ELR (cell line): ENCODE measurements at regions not wholly inside any gene's neighbourhood (a gene's known extent, or its start where the extent isn't known, plus 50 kb on each side); places are given as distances from the start of the nearest gene placed in this dataset.
A peak's percentile ranks its signal among the peaks of the same experiment; 100 is the strongest.

Source experiments
- DNase-seq: peaks from one replicate; pipeline ENCODE4 v3.0.0-alpha.2; 2015; ENCODE audit warnings: low read depth

DNA sequence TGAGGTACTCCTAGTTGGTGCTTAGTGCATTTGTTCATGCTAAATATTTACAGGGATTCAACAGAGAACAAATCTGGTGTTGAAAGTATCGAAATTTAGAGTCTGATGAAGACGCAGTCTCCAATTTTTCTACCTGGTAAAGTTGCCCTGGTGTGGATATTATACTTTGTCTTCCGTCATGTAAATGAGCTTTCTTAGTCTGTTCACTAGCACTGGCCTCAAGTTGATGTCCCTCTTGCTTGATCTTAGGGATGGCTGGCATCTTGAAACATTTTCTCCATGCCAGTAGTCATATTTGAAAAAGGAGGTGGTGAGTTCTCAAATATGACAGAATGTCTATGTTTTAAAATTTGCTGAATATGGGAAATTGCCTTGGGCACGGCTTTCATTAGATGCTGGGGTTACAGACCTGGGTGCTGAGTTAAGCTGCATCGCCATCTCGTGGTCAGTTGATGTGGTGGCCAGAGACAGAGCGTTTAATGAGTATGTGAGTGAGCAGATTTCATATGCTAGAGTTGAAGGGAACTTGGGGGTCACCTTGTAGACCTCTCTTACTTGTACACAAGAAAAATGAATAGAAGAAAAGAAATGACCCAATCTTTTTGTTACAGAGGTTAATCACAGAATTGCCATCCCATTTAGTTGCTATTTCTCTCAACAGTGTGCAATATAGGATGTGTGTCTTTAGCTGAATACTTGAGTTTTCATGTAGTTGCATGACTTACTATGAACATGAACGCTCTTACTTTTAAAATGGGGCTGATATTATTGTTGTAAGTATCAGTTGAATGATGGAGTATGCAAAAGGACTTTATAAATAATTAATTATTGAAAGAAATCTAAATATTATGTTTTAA, 172.8 kb upstream of the DCN start:
- peak; percentile 74 for DNase-seq

DNA sequence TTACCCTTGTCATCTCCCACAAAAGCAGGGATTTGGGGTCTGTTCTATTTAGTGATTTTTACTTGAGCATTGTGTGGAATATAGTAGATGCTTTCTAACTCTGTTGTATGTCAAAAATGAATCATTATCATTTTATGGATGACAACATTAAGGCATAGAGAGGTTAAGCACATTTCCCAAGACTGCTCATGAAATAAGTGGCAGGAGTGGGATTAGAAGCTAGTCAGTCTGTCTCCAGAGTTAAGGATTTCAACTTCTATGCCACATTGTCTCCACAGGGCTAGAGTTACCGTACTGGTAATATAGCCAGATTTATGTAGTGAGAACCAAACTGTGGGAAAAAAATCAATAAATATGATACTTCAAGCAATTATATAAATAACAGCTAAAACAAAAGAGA, 170.6 kb upstream of the DCN start:
- DNase-seq: no peak

DNA sequence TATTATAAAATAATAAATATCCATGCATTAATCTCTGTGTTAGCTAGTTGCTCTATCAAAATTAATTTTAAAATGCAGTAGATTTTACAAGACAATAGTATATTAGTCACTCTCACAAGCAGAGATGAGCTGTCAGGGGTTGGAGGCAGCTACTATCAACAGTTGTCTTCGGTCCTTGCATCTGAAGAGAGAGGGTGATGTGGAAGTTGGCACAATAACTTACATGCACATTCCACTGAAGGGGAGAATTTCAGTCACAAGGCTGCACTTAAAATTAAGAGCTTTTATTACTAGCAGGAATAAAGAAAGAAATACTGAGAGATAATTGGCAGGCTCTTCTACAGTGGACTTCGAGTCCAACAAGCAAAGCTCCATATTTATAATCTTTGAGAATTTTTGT, 166.9 kb upstream of the DCN start:
- no peak for DNase-seq

DNA sequence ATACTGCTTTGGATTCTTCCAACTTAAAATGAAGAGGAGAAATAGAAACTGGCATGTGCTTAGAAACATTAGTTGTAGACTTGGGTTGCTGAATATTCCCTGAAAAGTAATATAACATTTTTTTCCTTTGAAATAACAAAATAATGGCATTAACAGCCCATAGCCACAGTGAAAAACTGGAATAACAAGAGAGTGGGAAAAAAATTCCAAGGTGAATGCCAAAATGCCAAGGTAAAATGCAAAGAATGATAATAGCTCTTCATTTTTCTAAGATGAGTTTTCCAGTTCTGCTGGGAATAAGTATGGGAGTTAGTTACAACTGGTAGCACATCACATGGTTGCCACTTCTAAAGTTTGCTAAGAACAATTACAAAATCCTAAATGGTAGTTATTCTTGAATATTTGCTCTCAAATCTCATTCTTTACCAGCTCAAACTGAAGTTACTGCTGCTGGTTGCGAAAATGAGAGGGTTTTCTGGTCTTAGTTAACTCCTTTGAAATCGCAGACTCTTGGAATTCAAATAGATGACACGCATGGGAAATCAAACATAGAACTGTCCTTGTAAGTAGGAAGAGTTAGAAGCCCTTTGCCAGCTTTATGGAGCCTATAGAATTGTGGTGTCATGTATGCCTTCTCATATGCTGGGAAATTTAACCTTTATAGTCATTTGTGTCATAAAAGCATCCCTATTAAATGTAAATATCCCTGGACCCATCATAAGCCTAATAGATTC, 165.0 kb upstream of the DCN start:
- DNase-seq: no peak

DNA sequence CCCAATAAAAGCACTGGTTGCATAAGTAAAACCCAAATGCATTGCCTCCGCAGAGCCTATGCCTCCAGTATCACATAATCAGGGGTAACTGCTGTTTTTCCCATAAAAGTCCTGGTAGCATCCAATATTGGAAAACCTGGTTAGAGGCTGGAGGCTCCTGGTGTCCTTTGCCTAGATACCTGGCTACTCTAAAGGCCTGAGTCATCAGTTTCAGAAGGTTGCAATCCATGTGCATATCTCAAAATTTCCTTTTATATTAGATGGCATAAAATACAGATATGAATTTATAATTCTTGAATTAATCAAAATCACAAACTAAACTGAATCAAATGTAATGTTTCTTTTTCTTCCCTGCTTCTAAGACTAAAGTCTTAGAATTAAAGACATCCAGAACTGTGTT, 164.2 kb upstream of the DCN start:
- no peak for DNase-seq

DNA sequence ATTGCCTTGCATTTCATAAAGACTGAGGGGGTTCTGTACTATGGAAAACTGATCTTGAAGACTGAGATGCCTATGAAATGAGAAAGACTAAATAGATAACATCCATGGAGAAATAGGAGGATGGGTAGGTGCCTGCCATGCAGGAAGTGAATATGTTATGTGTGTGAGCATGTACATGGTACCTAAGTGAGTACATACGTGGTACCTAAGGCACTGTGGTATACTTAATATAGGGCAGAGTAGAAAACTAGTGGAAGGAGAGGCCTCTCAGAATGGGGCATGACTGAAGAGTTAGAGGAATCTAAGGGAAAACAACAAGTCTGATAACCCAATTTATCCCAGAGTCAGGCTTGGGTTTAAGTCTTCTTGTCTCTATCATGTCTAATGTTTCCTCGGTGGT, 161.8 kb upstream of the DCN start:
- no peak for DNase-seq

DNA sequence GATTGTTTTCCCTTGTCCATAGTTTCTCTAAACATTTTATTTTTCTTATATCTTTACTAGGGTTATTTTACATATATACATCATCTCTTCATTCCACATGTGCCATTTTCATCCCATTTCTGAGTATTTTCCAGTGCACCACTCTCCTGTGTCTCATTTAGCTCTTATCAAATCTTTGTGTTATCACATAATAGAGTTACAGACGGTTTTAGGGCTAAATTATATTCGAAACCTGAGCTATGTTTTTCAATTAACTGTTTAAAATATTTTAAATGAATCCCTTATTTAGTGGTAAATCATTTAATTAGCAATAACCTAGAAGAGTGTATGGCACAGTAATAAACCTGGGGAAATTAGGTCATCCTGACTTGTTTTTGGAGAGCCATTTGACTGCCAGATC, 160.4 kb upstream of the DCN start:
- DNase-seq: no peak

DNA sequence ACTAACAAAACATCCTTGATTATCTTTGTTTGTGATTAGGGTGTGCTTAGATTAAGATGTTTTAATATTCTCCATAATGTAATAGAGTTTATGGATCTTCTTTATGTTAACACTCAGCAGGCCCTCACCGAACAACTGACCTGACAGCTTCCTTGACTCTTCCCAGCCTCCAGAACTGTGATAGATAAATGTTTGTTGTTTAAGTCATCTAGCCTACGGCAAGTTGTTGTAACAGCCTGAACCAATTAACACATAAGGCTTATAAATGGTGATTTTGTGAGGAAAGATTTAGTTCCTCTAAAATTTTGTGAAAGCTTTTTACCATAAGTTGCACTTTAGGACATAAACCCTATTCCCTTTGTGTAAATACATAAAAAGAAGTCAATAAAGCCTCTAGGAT, 156.5 kb upstream of the DCN start:
- DNase-seq: no peak

DNA sequence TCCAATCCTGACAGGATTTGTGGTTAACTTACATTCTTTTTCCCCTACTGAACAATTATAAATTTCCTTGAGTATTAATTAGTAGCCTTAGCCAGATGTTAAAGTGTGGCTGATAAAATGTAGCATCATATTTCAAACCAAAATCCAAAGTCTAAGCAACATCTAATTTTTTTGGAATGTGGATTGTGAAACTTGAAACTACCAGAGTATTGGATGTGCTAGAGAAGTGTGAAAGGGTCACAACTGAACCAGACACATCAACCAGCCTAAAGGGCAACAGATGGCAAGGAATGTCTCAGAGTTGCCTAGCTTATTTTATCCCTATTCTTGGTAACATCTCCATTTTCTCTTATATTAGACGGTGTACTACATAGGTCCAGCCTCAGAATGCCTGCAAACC, 153.1 kb upstream of the DCN start:
- no peak for DNase-seq

DNA sequence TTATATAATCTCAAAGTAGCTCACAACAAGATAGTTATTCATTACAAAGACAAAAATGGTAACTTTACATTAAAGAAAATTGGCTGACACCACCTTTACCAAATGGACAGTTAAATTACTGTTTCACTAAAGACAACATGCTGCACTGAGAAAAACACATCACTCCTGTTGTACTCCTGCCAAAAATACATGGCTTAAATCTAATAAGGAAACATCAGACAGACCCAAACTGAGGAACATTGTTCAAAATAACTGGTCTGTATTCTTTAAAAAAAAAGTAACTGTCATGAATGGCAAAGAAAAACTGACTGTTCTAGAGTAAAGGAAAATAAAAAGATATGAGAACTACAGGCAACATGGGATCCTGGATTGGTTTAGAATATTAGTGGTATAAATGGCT, 151.3 kb upstream of the DCN start:
- DNase-seq: no peak

DNA sequence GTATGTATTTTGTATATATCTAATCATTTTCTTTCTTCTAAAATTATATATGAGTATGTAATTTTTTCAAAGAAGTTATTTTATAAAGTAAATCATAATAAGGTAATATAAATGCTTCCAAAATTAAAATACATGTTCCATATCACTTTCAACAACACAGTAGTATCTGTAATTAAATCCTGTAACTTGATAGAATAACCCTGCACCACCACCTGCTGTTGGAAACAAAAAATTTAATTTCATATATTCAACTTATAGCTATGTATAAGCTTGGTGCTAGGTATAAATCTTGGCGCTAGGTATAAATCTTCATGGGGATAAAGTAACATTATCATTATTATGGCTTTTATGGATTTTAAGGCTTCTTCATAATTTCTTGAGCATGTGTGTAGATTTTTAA, 149.7 kb upstream of the DCN start:
- no peak for DNase-seq

DNA sequence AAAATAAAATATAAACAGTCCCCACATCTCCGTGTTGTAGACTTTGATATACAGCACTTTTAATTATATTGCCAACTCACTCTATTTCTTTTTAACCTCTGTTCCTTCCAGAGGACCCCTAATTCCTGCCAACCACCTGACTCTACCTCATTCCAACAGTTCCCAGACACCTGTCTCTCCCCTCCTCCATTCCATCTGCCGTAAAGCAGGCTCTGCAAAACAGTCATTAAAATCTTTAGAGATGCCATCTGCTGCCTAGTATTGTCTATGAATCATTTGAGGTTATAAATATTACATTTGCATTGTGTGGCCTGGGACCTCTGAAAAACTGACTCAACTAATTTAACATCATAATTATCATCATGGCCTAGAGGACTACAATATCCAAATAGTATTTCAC, 148.8 kb upstream of the DCN start:
- no peak for DNase-seq

DNA sequence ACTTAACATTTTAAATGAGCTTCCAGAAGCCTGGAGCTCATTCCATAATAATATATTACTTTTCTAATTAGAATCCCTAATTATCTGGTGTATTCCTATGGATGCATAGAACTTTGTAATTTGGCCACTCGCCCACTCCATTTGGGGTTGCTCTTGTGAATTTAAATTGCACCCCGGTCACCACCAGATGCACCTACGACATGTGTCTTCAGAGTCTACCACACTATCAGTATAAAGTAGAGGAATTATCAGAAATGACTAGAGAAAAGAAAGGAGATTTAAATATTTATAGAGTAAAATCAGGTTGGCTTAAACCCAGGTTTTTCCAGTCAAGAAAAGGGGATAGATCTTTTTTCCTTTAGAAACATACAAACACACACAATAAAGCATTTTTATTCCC, 145.8 kb upstream of the DCN start:
- no peak for DNase-seq

DNA sequence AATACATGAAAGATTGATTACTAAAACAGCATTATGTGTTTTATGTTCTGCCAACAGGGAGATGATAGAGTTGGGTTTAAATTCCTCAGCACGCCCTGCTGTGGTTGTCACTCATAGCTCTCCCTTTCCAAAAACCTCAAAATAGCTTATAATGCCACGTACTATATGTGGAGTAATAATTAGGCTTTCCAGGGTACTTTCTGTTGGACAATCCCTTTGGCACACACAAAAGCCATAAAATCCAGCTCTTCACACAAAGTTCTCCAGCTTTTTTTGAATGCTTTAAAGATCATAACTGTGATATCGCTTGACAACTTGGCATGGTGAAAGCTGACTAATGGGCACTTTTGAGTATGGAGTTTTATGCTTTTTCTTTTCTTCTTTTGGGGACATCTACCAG, 145.3 kb upstream of the DCN start:
- DNase-seq: no peak

DNA sequence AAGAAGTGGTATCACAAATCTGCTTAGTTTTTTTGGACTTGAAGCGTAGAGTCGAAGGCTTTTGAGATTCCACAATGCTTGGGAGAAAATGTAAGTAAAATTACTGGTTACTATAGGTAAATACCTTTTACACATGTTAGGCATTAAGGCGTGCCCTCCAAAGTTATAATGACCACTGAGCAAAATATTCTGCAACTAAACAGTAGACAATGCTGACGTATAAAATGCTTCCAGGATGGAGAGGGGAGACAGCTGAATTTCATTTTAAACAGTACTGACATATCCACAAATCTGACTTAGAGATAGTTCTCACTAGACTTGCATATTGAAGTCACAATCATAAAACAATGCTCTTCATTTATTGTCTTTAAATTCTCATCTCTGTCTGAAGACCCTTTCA, 144.5 kb upstream of the DCN start:
- DNase-seq: no peak

DNA sequence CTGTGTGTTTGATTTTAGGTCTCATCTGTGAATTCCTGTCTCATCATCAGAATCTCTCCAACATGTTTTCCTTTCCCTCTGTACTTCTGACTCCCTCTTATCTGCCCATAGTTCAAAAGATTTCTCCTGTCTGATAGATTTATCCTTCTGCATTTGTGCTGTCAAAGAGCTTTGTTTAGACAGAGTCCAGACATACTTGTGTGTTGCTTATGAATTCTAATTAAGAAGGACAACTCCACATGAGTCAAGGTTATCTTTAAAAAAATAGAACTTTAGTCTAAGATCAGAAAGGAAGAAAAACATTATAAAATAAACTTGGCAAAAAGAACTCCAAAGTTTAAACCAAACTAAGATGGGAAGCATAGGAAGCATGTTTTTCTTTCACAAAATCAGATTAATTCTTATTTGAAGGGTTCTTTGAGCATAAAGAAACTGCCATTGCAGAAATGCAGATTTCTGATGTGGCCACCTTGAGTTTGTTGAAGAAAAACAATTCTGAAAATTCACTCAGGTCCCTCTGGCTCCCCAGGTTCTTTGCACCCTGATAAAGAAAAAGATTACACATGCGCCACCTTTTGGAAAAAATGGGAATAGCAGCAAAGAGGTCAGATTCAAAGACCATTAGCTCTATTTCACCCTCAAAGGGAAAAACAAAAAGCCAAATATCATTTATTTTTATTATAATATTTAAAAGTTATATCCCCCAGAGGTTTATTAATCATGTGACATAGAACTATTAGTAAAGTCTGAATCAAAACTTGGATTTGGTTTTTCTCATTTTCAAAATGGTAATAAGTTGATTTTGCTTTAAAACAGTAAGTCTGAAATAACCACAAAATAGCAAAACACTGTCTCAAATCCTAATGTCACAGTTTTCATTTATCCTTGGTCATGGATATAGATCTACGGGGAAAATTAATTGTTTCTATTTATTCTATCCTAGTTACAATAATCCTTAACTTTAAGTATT, 143.7 kb upstream of the DCN start:
- peak; percentile 66 for DNase-seq

DNA sequence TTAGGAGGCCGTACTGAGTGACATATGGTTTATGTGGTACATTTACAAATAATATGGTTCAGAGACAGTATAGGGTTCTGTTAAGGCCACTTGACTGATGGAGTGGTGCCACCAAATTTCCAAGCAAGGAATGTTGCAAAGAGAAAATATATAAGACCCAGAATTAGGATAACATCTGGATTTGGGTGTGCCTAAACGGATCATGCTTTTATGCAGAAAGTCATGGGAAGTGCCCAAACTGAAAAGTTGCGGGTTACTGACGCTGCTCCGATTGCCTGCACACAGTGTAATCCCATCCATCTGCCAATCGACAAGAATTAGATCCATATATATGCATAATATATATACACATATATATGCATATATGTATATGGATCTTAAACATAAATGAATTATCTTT, 138.4 kb upstream of the DCN start:
- no peak for DNase-seq

DNA sequence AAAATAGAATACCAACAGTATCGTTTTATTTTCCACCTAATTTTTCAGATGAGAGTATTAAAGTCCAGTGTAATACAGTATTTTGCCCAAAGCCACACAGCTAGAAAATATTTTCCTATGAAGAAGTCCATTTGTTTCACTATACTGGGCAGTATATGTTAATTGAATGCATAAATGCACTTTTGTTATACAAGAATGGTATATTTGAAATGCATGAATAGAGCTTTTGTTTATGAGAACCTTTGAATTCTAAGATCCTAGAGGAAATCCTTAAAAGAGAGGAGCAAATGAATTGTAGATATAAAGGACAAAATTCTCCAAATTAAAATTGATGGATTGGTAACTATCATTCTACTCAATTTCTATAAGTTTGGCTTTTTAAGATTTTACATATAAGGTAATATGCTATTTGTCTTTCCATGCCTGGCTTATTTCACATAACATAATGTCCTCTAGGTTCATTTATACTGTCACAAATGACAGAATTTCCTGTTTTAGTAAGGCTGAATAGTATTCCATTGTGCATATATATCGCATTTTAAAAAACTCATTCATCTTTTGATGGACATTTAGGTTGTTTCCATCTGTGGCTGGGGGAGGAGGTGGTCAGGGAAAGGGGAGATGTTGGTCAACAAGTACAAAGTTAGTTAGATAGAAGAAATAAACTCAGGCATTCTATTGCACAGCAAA, 136.6 kb upstream of the DCN start:
- no peak for DNase-seq

DNA sequence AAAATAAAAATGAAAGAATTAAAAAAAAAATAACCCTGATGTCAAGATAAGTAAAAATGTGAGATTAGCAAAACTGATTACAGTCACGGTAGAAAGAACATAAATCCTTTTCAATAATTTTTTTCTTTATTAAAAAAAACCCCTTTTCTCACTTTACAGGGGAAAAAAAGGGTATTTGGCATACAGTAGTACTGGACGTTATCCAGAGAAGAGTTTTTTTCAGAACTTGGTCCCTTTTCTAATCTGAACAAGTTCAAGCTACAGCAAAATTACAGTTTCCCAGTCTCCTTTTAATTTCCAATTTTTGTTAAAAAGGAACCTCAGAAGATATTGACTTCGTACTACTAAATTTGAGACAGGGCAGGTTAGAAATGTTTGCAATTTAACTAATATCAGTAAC, 134.7 kb upstream of the DCN start:
- DNase-seq: no peak

DNA sequence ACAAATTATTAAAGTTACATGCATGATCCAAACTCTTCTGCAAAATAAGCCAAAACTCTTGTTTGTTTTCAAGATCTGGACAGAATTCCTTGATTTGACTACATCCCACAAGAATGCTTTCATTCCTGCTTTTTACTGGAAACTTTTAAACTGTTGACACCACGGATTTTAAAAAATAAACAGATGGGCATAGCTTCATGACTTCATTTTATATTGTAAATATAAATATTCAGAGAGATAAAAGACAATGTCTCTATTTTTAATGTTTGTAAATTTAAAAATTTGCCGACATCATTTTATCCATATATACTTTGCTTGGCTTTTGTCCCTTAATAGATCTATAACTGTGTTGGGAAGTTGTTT, 134.3 kb upstream of the DCN start:
- DNase-seq: no peak

DNA sequence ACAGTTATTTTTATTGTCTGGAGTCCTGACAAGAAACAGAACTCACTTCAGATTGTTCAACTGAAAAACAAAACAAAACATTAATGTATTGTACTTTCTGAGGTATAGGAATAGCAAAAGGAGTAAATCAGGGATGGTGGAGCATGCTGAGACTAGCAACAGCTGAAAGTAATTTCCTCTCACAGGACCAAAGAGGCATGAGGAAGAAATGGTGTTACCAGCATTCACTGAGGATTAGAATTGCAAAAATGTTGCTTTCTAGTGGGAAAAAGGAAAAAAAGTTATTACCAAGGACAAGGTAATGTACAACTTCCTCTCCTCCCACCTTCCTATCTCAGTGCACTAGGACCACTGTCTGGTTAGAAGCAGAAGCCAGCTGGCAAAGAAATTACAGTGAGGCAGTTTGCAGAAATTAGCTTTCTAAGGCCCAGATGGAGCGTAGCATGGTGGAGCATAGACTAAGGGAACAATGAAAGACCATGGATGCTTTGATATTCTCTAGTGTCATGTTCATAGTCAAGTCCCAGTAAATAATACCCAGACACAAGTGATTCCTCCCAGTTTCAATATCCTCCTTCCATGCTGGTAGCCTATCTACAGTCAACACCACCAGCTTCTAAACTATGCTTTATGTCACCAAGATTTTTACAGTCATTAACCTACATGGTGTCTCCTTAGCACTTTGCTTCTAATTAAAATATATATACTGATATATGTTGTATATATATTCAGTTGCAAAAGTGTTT, 133.7 kb upstream of the DCN start:
- DNase-seq: no peak
